ENCODE measurements at regions not wholly inside any gene's neighbourhood (a gene's known extent, or its start where the extent isn't known, plus 50 kb on each side); places are given as distances from the start of the nearest gene placed in this dataset.

GRCh38 chr20:4082406-4083097 is 66.1 kb upstream of the SMOX start (continued):
- TF ChIP-seq ZNF780A (CRISPR knock-in tag; IDR thresholded peaks at IDR 0.05): no peak
- no peak for TF ChIP-seq ZNF20 (CRISPR knock-in tag; IDR thresholded peaks at IDR 0.05)
- TF ChIP-seq CC2D1A (CRISPR knock-in tag; IDR thresholded peaks at IDR 0.05): no peak
- no peak for TF ChIP-seq ZNF263 (CRISPR knock-in tag; IDR thresholded peaks at IDR 0.05)
- TF ChIP-seq ZBTB43 (CRISPR knock-in tag; conservative IDR thresholded peaks at IDR 0.05): no peak
- TF ChIP-seq E2F2 (CRISPR knock-in tag; IDR thresholded peaks at IDR 0.05; ENCODE audit: borderline replicate concordance): no peak
- no peak for TF ChIP-seq GPN1 (CRISPR knock-in tag; IDR thresholded peaks at IDR 0.05; ENCODE audit: borderline replicate concordance)
- peak; percentile 5; the same call in 1 of the 2 replicates for TF ChIP-seq SIN3A (IDR thresholded peaks at IDR 0.05; ENCODE audit: borderline replicate concordance, low read depth, low read length)
- no peak for TF ChIP-seq ZBTB20 (CRISPR knock-in tag; IDR thresholded peaks at IDR 0.05; ENCODE audit: borderline replicate concordance, low read depth)
- no peak for TF ChIP-seq MYNN (CRISPR knock-in tag; IDR thresholded peaks at IDR 0.05; ENCODE audit: low read depth)
- TF ChIP-seq BORCS8-MEF2B (CRISPR knock-in tag; IDR thresholded peaks at IDR 0.05): no peak
- TF ChIP-seq JARID2 (CRISPR knock-in tag; IDR thresholded peaks at IDR 0.05; ENCODE audit: insufficient replicate concordance): no peak
- no peak for TF ChIP-seq PREB (CRISPR knock-in tag; IDR thresholded peaks at IDR 0.05)
- TF ChIP-seq XBP1 (CRISPR knock-in tag; IDR thresholded peaks at IDR 0.05): no peak
- no peak for TF ChIP-seq ZNF484 (CRISPR knock-in tag; IDR thresholded peaks at IDR 0.05; ENCODE audit: borderline replicate concordance, low read depth)
- TF ChIP-seq ZNF343 (CRISPR knock-in tag; IDR thresholded peaks at IDR 0.05): peak; percentile 75
- TF ChIP-seq ZFP82 (CRISPR knock-in tag; IDR thresholded peaks at IDR 0.05; ENCODE audit: borderline replicate concordance): no peak
- no peak for TF ChIP-seq ZNF75D (CRISPR knock-in tag; IDR thresholded peaks at IDR 0.05; ENCODE audit: borderline replicate concordance)
- no peak for TF ChIP-seq ZNF225 (CRISPR knock-in tag; IDR thresholded peaks at IDR 0.05)
- 0 out of 3 replicates have a peak, but pooled peaks have one; percentile 28 for TF ChIP-seq MXI1 (IDR thresholded peaks at IDR 0.05; ENCODE audit: borderline replicate concordance, low read depth, low read length)
- peak; percentile 36; the same call in 1 of the 2 replicates for TF ChIP-seq TBX2 (CRISPR knock-in tag; IDR thresholded peaks at IDR 0.05; ENCODE audit: borderline replicate concordance)
- TF ChIP-seq KDM1A (CRISPR knock-in tag; IDR thresholded peaks at IDR 0.05): no peak
- no peak for TF ChIP-seq E2F5 (CRISPR knock-in tag; conservative IDR thresholded peaks at IDR 0.05)
- no peak for TF ChIP-seq TIGD3 (CRISPR knock-in tag; IDR thresholded peaks at IDR 0.05; ENCODE audit: borderline replicate concordance)
- TF ChIP-seq NR2F6 (IDR thresholded peaks at IDR 0.05): 0 out of 2 replicates have a peak, but pooled peaks have one; percentile 21
- TF ChIP-seq NR2F6 (CRISPR knock-in tag; IDR thresholded peaks at IDR 0.05): peak; percentile 61; the same call in 1 of the 2 replicates
- no peak for TF ChIP-seq PLRG1 (conservative IDR thresholded peaks at IDR 0.05)
